HG03066 (cell line): ENCODE measurements at regions not wholly inside any gene's neighbourhood (a gene's known extent, or its start where the extent isn't known, plus 50 kb on each side); places are given as distances from the start of the nearest gene placed in this dataset.
"Not testable (repeated sequence)": the region's sequence is repeated elsewhere in the genome, so short reads cannot be mapped to it uniquely, and the experiment has no call there.

Experiments
- ATAC-seq: cut with Tn5 transposase; IDR thresholded peaks from one replicate; pipeline ENCODE4 v1.9.1; 2021; ENCODE audit warnings: low read depth; ENCODE audit not compliant: unreplicated experiment

DNA sequence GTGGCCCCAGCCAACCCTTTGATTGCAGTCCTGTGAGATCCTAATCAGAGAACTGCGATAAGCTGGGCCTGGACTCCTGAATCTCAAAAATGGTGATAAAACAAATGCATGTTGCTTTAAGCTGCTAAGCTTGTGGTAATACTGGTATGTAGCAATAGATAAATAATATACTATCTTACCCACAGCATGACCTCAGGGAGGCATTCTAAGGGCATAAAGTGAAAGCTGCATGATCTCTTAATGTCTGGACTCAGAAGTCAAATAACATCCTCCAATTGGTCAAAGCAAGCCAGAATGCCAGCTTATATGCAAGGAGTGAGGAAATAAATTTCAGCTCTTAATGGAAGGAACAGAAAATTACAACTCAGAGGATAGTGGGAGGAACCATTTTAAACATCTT lies 246.1 kb downstream of the FSIP2 start:
- ATAC-seq: no peak

DNA sequence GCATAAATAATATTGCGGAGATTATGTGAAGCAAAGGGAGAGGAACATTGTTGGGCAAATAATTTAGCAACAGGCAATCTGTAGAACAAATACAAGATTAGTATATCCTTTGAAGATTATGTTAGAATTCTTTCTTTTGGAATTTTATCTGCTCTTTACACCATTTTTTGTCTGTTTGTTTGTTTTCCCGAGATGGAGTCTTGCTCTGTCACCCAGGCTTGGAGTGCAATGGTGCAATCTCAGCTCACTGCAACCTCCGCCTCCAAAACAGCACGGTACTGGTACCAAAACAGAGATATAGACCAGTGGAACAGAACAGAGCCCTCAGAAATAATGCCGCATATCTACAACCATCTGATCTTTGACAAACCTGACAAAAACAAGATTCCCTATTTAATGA lies 250.3 kb downstream of the FSIP2 start:
- not testable (repeated sequence) for ATAC-seq

DNA sequence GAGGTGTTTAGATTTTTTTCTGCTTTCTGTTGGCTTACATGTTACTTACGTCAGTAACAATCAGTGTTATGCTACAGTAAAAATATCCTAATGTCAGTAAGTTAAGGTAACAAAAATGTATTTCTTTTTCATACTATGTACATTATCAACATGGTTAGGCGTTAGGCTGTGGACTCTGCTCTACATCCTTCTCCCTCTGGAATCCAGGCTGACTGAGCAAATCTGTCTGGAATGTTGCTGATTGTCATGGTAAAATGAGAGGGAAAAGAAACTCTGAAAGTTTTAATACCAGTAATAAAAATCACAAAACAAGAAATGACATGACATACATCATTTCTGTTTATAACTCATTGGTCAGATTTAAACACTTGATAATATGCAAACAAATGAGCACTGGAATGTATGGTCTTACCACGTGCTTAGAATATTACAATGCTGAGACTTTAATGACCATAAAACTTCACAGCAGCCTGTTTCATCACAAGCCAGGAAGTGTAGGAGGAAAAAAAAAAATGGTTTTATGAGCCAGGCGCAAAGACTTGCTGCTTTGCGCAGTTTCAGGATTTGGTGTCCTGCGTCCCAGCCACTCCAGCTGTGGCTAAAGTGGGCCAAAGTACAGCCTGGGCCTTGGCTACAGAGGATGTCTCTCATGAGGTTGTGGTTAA lies 252.4 kb downstream of the FSIP2 start:
- ATAC-seq: no peak

DNA sequence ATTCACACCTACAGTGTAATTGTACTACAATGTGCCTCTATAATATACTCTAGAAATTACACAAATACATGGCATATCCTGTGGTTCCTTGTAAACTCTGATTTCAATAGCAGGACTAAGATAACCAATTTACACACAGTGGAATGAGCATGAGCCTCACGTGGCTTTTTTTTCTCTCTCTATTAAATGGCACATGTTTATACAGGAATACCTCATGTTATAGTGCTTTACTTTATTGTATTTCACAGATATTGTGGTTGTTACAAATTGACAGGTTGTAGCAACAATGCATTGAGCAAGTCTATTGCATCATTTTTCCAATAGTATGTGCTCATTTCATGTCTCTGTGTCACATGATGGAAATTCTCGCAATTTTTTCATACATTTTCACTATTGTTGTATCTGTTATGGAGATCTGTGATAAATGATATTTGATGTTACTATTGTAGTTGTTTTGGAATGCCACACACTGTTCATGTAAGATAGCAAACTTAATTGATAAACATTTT lies 260.0 kb downstream of the FSIP2 start:
- no peak for ATAC-seq

DNA sequence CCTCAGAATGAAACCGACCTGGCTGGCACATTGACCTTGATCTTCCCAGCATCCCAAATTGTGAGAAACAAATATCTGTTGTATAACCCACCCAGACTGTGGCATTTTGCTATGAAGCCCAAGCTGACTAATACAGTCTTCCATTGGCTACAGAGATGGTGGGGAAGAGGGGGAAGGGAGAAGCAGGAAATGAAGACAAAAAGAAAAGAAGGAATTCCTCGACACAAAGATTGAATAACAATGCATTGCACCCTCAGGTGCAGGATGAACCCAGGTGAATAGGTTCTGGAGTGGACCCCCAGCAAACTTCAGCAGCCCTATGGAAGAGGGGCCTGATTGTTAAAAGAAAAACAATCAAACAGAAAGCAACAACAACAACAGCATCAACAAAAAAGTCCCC lies 270.7 kb downstream of the FSIP2 start:
- ATAC-seq: no peak

DNA sequence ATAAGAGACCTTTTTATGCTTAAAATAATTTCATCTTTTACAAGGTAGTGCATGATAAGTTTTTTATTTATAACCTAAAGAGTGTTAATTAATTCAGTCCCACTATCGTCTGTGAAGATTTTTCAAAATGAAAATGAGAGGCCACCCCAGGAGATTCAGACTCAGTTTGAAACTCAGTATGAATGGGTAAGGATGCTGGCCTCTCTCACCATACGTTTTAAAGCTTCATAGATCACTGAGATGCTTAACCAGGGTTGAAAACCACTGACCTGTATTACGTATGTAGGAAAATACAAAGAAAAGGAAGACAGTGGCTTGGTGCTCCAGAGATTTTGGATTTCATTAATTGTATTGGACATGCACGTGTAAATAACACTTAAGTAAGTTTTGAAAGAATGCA lies 278.7 kb downstream of the FSIP2 start:
- no peak for ATAC-seq

DNA sequence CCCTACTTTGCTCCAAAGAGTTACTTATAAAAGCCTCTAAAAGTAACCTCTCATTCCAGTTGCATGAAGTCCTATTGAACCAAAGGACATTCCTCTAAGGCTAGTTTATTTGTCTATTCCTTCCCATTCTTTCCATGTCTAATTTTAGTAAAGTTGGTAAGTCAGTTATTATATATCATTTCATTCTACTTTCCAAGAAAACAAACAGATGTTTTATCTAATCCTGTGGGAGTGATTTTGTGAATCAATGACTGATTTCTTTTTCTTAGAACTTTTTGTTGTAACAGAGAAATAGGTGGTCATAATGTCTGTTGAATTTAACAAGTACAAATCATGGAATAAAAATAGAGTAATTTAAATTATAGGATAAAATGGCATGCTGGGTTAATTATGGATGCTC lies 286.3 kb downstream of the FSIP2 start:
- ATAC-seq: no peak

DNA sequence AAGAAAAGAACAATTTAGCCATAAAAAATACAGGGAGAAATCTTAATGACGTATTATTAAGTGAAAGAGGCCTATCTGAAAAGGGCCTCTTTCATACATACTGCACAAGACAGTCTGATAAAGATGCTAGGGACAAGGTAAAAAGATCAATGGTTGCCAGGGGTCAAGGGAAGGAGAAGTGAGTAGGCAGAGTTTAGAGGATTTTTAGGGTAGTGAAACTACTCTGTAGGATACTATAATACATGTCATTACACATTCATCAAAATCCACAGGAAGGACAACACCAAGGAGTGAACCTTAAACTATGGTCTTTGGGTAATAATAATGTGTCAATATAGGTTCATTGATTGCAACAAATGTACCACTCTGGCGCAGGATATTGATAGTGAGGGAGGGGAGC lies 289.3 kb downstream of the FSIP2 start:
- peak; percentile 49 for ATAC-seq

DNA sequence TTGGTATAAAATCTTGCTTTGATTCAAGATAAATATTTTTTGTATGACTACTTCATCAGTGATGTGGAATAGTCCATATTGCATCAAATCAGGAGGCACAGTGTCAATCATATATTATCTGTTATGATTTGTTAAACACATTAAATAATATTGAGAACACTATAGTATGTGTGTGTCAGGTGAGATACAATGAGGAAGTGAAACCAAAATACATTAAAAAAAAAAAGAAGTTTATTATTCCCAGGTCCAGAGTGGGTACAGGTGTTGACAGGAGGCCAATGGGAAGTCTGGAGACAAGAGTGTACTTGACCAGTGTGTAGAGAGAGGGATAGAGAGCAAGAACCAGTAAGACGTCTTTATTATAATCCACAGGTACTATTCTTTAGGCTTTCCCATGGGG lies 292.6 kb downstream of the FSIP2 start:
- ATAC-seq: no peak

DNA sequence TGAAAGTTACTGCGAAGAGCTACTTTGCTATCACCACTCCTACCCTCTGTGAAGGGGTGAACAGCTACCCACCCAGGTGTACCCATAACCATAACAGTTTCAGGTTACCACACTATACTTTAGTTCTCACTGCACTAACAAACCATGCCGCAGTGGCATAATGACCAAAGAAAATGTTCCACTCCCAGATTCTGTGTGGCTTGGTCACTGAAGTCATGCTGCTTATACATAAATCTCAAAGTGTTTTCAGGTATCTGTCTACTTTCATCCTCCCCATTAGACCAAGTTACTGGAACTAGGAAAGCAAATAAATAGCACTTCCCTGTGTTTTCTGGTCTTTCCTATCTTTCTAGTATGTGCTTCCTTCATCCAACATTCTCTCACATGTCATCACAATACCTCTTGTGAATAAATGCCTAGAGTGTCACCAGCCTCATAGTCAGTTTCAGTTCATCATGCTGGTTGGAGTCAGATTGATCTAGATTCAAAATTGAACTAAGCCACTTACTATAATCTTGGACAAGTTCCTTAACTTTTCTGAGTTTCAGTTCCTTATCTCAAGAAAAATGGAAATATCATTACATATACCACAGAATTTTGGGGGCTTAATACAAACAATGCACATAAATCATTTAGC lies 293.6 kb downstream of the FSIP2 start:
- ATAC-seq: no peak

DNA sequence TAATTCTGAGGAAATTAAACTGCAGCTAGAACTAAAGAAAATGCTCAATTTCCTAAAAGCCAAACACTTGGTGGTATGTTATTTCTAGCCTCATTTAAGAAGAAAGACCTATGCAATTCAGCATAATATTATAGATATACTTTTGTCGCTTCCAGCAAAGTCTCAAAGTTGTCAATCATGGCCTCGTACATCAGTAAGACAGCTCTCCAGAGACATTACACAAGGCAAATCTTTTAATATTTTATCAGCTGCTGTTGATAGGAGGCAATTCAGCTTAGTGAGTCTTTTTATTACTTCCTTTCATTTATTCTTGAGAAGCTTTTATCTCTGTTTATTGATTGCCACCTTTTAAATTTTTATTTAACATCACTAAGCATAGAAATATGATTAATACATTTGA lies 294.3 kb downstream of the FSIP2 start:
- ATAC-seq: no peak

DNA sequence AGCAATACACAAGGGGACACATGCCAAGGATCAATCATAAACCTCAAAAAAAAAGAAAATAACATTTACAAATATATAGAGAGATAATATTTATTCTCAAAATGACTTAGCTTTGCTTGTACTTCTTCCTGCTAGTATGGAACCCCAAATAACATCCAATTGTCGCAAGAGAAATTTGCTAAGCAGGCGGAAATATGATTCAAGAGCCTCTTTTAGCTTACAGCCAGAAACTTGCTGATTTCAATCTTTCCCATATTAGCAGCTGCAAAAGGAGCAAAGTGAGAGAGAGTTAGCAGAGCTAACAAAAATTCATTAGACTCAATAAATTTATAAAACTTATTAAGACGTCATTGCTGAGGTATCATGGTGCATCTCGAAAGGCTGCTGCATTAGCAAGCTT lies 294.9 kb downstream of the FSIP2 start:
- no peak for ATAC-seq

DNA sequence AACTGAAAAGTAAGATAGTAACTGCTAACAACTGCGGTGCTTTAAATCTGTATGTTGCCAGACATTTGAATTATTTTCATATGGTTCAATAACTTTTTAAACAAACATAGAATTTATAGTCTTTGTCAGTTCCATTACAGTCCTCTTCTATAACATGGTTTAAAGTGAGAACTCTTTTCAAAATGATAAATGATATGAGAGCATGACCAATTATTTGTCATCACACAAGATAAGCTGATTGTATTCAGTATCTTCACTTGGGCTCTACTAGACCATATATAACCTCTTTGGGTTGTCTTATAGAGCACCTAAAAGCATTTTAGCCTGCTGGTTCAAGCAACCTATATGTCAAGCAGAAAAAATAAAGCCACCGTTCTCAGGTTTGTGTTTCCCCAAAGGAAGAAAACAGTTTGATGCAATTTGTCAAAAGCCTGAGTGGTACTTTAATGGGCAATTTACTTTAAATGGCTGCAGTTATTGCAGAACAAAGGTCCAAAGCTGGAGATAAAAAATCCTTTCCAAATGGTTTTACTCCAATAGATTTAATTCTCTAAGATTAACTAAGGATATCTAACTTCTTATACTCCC lies 298.4 kb downstream of the FSIP2 start:
- no peak for ATAC-seq

DNA sequence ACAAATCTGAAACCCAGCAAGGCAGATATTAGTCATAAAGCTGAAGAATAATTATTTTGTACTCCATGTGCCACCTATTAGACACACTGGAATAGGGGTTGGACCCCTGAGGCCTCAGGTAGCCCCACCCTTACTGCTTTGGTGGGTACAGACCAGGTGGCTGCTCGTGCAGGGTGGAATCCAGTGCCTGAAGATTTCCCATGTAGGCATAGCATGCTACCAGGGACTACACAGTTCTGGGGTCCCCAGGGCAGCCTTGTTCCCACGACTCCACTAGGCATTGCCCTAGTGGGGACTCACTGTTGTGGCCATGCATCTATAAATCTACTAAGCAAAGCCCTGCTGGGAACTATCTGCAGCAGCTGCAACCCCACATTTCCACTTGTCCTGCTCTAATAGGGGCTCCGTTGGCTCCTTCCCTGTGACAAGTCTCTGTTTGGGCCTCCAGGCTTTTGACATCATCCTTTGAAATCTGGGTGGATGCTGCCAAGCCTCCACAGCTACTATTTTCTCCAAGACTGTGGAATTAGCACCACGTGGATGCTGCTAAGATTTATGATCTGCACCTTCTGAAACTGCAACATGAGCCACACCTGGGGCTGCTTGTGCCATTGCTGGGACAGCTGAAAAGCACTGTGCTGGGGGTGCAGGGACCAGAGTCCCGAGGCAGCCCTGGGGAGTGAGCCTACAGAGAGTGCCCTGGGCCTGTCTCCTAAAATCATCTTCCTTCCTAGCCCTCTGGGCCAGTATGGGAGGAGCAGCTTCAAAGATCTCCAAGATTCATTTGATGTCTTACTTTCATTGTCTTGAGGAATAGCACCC lies 303.8 kb downstream of the FSIP2 start:
- ATAC-seq: no peak

DNA sequence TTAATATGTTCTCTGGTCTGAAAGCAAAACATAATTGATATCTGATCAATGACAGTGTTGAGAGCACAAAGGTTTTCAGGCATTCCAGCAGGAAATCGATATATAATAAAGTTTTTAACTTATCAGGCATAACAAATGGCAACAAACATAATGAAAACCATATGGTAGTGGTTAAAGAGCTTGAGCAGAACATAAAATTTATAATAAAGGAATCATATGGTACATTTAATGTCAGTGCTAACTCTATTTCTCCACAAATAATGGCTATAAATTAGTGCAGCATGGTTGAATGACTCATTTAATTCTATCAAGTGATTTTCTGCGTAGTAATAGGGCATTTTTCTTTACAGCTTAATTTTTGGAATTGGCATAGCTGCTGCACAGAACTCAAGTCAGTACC lies 306.2 kb downstream of the FSIP2 start:
- ATAC-seq: no peak

DNA sequence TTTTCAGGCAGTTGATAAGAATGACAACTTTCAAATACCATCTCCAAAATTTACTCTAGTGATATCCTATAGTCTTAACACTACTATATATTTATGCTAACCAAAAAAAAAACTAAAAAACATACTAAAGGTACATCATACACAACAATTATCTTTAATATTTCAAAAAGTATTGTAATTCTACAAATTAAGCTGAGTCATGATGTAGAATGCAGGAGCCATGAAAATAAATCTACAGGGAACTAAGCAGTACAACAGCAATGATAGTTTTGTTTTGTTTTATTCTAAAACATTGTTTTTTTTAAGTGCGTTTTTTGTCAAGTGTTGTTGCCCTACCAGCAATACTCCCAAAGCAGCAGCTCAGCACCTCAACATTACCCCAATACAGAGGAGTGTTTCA lies 314.3 kb downstream of the FSIP2 start:
- no peak for ATAC-seq

DNA sequence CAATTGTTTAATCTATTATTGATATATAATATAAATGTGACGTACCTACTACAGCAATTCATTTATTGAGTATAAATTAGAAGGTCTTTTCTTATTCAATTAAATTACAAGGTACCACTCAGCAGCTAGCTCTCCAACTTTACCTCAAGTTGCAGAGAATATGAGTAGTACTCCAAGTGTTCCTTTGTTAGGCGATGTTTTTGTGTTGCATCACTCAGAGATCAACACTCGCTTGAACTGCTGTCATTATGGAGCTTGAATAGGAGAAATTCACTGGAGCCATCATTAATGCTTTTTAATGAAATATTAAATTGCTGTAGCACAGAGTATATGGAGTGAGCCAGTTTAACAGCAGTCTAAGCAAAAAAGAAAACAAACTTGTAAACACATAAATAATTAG lies 320.0 kb downstream of the FSIP2 start:
- ATAC-seq: no peak

DNA sequence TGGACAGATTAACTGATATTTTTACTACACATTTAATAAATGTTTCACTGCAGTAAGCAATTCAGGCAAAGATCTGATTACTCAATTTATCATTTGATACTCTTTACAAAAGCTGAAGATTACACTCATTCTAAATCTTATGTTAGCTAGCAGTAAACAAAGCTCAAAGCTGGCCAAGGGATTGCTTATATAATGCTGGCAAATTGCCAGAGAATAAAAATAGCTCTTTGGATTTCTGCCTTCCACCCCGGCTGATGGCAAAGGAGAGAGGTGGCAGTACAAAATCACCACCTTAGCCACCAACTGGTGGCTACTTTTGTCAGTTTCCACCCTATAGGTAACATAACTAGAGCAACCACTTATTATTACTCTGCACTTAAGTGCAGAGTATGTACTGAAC lies 320.5 kb downstream of the FSIP2 start:
- no peak for ATAC-seq

DNA sequence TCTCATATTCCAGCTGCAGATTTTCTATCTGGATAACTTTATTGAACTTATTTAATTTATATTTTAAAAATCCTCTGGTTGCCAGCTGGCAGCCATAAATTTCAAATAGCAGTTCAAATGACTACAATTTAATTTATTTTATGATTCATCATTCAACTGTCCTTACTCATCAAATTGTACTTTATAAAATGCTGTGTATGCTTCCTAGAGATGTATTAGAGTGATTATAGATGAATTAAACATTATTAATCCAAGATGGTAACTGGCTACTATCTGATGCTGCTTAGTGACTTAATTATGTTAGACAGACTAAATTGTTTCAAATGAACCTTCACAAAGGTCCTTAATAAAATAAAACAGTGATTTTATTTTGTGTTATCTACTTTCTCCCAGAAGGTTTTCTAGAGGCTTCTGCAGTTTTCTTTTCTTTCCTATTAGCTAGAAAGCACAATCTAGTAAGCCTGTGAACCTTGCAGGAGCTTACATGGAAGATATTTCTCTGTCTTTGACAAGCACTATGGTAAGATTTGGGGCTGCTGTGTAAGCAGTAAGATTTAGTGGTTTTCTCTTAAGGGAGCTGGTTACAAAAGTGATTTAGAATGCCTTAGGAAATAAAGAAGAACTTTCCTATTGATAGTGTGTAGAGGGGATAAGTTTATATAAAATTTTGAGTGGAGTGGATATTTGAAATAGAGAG lies 322.3 kb downstream of the FSIP2 start:
- ATAC-seq: no peak

DNA sequence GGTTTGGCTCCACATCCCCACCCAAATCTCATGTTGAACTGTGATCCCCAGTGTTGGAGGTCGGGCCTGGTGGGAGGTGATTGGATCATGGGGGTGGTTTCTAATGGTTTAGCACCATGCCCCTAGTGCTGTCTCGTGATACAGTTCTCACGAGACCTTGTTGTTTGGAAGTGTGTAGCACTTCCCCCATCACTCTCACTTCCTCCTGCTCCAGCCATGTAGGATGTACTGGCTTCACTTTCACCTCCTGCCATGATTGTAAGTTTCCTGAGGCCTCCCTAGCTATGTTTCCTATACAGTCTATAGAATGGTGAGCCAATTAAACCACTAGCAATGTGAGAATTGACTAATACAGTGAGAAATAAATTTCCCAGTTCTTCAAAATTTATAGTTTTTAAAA lies 325.9 kb downstream of the FSIP2 start:
- no peak for ATAC-seq

DNA sequence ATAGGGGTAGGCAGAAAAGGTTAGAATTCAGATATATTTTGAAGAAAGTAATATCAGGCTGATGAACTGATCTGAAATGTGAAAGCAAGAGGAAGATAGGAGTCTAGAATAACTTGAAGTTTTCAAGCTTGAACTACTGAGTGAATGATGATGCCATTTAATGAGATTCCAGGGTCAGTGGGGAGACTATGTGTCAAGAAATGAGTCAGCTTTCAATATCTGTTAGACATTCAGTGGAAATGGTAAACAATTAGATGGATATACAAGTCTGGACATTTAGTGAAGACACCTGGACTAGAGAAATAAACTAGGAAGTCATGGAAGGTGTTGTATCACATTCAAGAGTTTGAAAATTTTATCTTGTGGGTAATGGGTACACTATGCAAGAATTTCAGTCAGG lies 326.9 kb downstream of the FSIP2 start:
- ATAC-seq: no peak
